Smooth muscle cell (in vitro differentiated cells): ENCODE measurements at regions not wholly inside any gene's neighbourhood (a gene's known extent, or its start where the extent isn't known, plus 50 kb on each side); places are given as distances from the start of the nearest gene placed in this dataset.
A peak's percentile ranks its signal among the peaks of the same experiment; 100 is the strongest.

Experiments used
- DNase-seq: peaks from one replicate; lab custom pipeline; 2025; ENCODE audit not compliant: unreplicated experiment; lab: John Stamatoyannopoulos, UW
- H2AFZ ChIP-seq: fragments of 200-600 bp; sonication (generic); 2 replicates; pipeline ENCODE4 v1.6.0; 2016; ENCODE audit warnings: antibody characterized with exemption, low read depth, mild to moderate bottlenecking
- H3F3A ChIP-seq: fragments of 200-600 bp; sonication (generic); 2 replicates; pipeline ENCODE4 v1.6.0; 2017; ENCODE audit warnings: antibody characterized with exemption, low read depth
- H3K27ac ChIP-seq: fragments of 200-600 bp; sonication (generic); 2 replicates; pipeline ENCODE4 v1.5.1; 2016; ENCODE audit warnings: low read depth, mild to moderate bottlenecking
- H3K27me3 ChIP-seq: fragments of 200-600 bp; sonication (generic); 2 replicates; pipeline ENCODE4 v1.6.1; 2016; ENCODE audit warnings: low read depth, mild to moderate bottlenecking
- H3K36me3 ChIP-seq: fragments of 200-600 bp; sonication (generic); 2 replicates; pipeline ENCODE4 v1.5.1; 2016; ENCODE audit warnings: low read depth
- H3K4me1 ChIP-seq: fragments of 200-600 bp; sonication (generic); 2 replicates; pipeline ENCODE4 v1.5.1; 2016; ENCODE audit warnings: low read depth
- H3K4me2 ChIP-seq: fragments of 200-600 bp; sonication (generic); 2 replicates; pipeline ENCODE4 v1.6.0; 2016; ENCODE audit warnings: mild to moderate bottlenecking
- H3K4me3 ChIP-seq: fragments of 200-600 bp; sonication (generic); 2 replicates; pipeline ENCODE4 v1.5.1; 2016; ENCODE audit warnings: mild to moderate bottlenecking
- H3K79me2 ChIP-seq: fragments of 200-600 bp; sonication (generic); 2 replicates; pipeline ENCODE4 v1.6.0; 2016; ENCODE audit warnings: low read depth, mild to moderate bottlenecking
- H3K9ac ChIP-seq: fragments of 200-600 bp; sonication (generic); 2 replicates; pipeline ENCODE4 v1.6.0; 2016; ENCODE audit warnings: low read depth
- H3K9me3 ChIP-seq: fragments of 200-600 bp; sonication (generic); replicated peaks from 2 replicates; pipeline ENCODE4 v1.5.1; 2016; ENCODE audit warnings: low read depth
- H4K20me1 ChIP-seq: fragments of 200-600 bp; sonication (generic); 2 replicates; pipeline ENCODE4 v1.6.0; 2016; ENCODE audit warnings: low read depth
- WGBS: methylation state at CpG from one replicate; pipeline ENCODE4 v1.1.7; 2016; ENCODE audit warnings: low lambda C conversion rate; 5-methylcytosine and 5-hydroxymethylcytosine counted together
- TF ChIP-seq, protein P1 (sequence below): fragments of 200-600 bp; sonication (generic); IDR thresholded peaks from 2 replicates; pipeline ENCODE4 v1.5.1; 2017; ENCODE audit warnings: borderline replicate concordance, mild to moderate bottlenecking, antibody characterized with exemption; ENCODE audit not compliant: insufficient read depth, poor library complexity, severe bottlenecking

DNA sequence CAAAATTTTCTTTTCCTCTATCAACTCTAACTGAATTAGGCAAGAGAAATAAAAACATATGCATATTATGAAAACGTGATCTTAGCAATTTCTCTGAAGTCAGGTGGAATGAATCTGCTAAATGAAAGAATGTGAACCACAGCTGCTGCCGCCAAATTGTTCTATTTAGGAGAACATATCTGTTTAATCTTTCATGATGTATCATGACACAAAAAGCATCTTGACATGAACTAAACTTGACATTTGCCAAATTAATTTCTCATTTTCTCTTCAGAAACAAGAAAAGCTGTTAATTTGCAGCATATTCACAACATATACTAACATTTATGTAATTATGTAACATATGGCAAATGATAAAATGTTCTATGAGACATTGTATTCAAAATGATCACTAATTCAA lies 1237.9 kb downstream of the TECRL start:
- no peaks in the 10 kb centered on the region for H3K9me3 ChIP-seq
- H3K4me2 ChIP-seq: no peak overlapping the region
- DNase-seq: no peak
- no peak overlapping the region for H3K27ac ChIP-seq
- no peak overlapping the region for H3K9ac ChIP-seq
- H3K4me3 ChIP-seq: no peak overlapping the region
- peaks cover 20% of the 10 kb centered on the region for H3K4me1 ChIP-seq
- H3K79me2 ChIP-seq: no peaks in the 10 kb centered on the region
- H3F3A ChIP-seq: no peaks in the 10 kb centered on the region
- 87% methylated on average over 2 of the region's 2 CpGs for WGBS
- no peak overlapping the region for H2AFZ ChIP-seq
- no peaks in the 10 kb centered on the region for H3K27me3 ChIP-seq
- TF ChIP-seq, protein P1, sequence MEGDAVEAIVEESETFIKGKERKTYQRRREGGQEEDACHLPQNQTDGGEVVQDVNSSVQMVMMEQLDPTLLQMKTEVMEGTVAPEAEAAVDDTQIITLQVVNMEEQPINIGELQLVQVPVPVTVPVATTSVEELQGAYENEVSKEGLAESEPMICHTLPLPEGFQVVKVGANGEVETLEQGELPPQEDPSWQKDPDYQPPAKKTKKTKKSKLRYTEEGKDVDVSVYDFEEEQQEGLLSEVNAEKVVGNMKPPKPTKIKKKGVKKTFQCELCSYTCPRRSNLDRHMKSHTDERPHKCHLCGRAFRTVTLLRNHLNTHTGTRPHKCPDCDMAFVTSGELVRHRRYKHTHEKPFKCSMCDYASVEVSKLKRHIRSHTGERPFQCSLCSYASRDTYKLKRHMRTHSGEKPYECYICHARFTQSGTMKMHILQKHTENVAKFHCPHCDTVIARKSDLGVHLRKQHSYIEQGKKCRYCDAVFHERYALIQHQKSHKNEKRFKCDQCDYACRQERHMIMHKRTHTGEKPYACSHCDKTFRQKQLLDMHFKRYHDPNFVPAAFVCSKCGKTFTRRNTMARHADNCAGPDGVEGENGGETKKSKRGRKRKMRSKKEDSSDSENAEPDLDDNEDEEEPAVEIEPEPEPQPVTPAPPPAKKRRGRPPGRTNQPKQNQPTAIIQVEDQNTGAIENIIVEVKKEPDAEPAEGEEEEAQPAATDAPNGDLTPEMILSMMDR: no peak
- no peaks in the 10 kb centered on the region for H3K36me3 ChIP-seq
- no peaks in the 10 kb centered on the region for H4K20me1 ChIP-seq

DNA sequence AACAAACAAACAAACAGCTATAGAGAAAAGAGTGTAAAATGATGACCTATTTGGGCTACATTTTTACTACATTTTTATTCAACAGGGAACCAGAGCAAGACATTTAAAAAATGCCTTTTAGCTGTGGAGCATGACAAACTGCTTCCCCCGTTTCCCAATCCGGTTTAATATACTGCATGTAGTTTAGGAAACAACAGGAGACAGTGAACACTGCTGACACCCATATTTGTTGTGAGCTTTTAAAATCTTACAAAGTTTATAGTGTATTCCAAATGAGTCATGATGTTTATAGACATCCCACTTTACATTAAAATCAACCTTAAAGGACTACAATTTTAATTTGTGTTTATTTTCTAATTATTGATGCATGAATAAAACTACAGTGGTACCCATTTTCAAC lies 1238.3 kb downstream of the TECRL start:
- Histone ChIP-seq H4K20me1 (no peaks in the 10 kb centered on the region), H3K4me1 (peaks cover 20% of the 10 kb centered on the region)

DNA sequence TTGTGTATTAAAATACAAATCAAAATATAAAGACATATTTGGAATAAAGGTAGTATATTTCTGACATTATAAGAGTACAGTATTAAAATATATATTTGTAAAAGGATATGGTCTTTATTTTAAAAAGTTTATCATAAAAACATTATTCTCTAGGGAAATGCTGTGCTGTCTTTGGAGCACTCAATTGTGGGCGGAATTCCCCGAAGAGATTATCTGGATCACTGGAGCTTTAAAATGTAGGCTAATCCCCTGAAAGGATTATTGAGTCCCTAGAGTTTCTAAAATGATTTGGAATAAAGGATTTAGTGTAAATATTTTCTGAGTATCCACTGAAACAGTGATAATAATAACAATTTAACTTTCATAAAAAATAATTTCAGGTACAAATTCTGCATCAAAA lies 1239.4 kb downstream of the TECRL start:
- Histone ChIP-seq H3K9ac (no peak overlapping the region), H3K9me3 (no peaks in the 10 kb centered on the region), H4K20me1 (no peaks in the 10 kb centered on the region), H3F3A (no peaks in the 10 kb centered on the region), H3K36me3 (no peaks in the 10 kb centered on the region), H2AFZ (no peak overlapping the region), H3K27me3 (no peaks in the 10 kb centered on the region), H3K27ac (peak overlapping the region; percentile 63), H3K4me2 (peak overlapping the region; percentile 73), H3K4me1 (peaks cover 20% of the 10 kb centered on the region), H3K79me2 (no peaks in the 10 kb centered on the region), H3K4me3 (no peak overlapping the region)
- WGBS: 13% methylated on average over 2 of the region's 2 CpGs
- no peak for DNase-seq
- TF ChIP-seq, protein P1: no peak

More for the DNA sequence above, 1238.3 kb downstream of the TECRL start:
- TF ChIP-seq, protein P1: no peak
- no peak overlapping the region for H3K9ac ChIP-seq
- H3K4me2 ChIP-seq: peak overlapping the region; percentile 73
- WGBS: 40% methylated on average over 2 of the region's 2 CpGs
- H3K79me2 ChIP-seq: no peaks in the 10 kb centered on the region
- H3K9me3 ChIP-seq: no peaks in the 10 kb centered on the region
- H3K4me3 ChIP-seq: no peak overlapping the region
- no peak overlapping the region for H3K27ac ChIP-seq
- DNase-seq: no peak
- no peak overlapping the region for H2AFZ ChIP-seq
- no peaks in the 10 kb centered on the region for H3K36me3 ChIP-seq
- no peaks in the 10 kb centered on the region for H3K27me3 ChIP-seq
- no peaks in the 10 kb centered on the region for H3F3A ChIP-seq

DNA sequence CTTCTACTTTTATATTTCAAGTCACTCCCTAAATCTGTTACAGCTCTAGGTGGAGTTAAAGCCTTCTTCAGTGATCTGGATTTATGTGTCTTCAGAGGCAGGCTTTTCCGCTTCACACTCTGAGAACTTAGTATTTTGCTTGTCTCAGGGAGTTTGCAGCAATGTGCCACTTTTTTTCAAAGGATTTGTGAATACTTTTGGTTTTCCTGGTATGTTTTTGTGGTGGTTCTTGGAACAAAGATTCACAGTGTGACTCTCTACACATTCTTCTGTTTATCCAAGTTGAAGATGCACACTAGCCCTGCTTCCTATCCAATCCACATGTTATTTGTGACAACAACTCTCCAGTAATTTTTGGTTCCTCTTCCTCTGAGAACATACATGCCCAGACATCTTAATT lies 1253.7 kb downstream of the TECRL start:
- Histone ChIP-seq H3K79me2 (no peaks in the 10 kb centered on the region), H3K9ac (no peak overlapping the region), H3K9me3 (no peaks in the 10 kb centered on the region), H4K20me1 (no peaks in the 10 kb centered on the region), H3K4me1 (no peaks in the 10 kb centered on the region), H3K36me3 (no peaks in the 10 kb centered on the region), H2AFZ (no peak overlapping the region), H3K4me2 (no peak overlapping the region), H3F3A (no peaks in the 10 kb centered on the region), H3K4me3 (no peak overlapping the region), H3K27ac (no peak overlapping the region), H3K27me3 (no peaks in the 10 kb centered on the region)
- DNase-seq: no peak
- TF ChIP-seq, protein P1: no peak
- WGBS: 61% methylated on average over 1 of the region's 1 CpG
